GM18907 (cell line): ENCODE measurements at regions not wholly inside any gene's neighbourhood (a gene's known extent, or its start where the extent isn't known, plus 50 kb on each side); places are given as distances from the start of the nearest gene placed in this dataset.
A peak's percentile ranks its signal among the peaks of the same experiment; 100 is the strongest.

Experiments used
- ATAC-seq: cut with Tn5 transposase; IDR thresholded peaks from one replicate; pipeline ENCODE4 v1.9.1; 2021; ENCODE audit warnings: mild to moderate bottlenecking, moderate library complexity; ENCODE audit not compliant: unreplicated experiment

- no peak for ATAC-seq
Observed at GRCh38 chr5:53326424-53327153, 153.8 kb upstream of the FST start.

- no peak for ATAC-seq
Observed at GRCh38 chr5:53327811-53328334, 152.6 kb upstream of the FST start.

DNA sequence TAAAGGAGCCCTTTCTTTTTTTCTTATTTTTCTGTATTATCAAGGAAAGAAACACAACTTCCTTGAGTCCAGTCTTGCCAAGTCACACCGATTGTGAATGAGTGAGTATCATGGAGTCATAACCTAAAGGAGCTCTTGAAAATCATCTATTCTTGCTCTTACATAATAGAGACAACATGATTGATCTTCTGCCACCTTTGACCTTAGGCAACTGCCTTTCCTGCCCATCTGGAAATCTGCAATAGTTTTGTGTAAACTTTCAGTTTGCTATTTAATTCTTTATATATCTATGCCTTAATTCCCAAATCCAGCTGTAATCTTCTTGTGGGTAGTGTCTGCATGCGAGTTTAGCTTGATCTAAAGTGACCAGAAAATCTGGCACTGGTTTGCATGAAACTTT lies 149.9 kb upstream of the FST start:
- ATAC-seq = no peak

DNA sequence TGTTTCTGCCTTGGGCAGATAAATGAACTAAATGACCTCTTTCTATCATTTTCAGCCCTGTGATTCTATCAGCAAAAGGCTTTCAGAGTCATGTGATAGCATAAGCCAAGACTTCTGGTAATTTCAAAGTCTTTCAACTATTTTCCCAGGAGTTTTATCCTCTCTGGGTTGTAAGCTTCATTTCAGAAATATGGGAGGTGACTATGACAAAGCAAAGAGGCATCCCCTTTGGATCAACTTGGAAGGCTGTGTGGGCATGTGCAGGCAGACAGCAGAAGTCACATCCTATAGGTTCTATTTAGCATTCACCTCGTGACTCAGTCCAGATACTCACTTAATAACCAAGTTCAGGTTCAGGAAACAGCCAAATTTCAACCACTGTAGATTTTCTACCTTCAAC lies 149.0 kb upstream of the FST start:
- ATAC-seq = no peak

DNA sequence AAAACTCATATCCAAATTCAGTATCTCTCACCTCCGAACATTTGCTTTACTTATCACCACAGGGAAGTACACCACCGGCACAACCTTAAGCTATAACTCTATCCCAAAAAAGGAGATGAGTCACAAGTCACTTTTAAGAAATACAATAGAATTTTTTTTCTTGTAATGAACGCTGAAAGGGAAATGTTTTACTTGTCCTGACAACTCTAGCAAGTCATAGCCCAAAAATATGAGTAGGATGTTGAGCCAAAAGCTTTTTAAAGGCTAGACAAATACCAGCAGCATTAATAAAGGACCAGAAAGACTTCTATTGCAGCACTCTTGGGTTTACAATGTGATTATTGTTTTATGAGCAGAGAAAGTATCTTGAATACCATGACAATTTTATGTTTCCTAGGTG lies 147.3 kb upstream of the FST start:
- no peak for ATAC-seq

DNA sequence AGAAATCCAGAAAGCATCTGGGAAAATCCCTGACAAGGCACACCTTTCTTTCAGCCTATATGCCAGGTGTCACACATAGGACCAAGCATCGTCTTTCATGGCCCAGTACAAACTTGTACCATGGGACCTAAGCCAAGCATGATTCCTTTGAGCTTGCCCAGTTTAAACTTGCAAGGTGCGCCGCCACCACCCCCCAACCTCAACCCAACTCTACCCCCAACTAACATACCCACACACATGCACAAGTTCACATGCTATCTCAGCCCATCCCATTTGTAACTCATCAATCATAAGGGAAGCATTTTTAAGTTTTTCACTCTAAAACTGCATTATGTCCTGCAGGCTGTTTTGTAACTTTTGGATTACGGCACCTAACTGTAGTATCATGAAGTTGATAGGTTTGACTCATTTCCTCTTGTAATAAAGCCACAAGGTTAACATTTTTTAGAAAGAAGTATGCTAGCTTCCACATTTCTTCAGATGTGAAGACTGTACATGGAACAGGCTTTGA lies 145.9 kb upstream of the FST start:
- ATAC-seq = no peak

- ATAC-seq = no peak
Observed at GRCh38 chr5:53335115-53335514, 145.3 kb upstream of the FST start.

- ATAC-seq = no peak
Observed at GRCh38 chr5:53337827-53338226, 142.6 kb upstream of the FST start.

GRCh38 chr5:53338971-53339370 lies 141.5 kb upstream of the FST start:
- ATAC-seq = no peak

GRCh38 chr5:53339962-53340540 lies 140.4 kb upstream of the FST start:
- no peak for ATAC-seq

- ATAC-seq = no peak
Observed at GRCh38 chr5:53340956-53341750, 139.3 kb upstream of the FST start.

GRCh38 chr5:53342236-53342635 lies 138.2 kb upstream of the FST start:
- ATAC-seq = no peak

- no peak for ATAC-seq
Observed at GRCh38 chr5:53343187-53343586, 137.2 kb upstream of the FST start.

GRCh38 chr5:53350368-53350767 lies 130.1 kb upstream of the FST start:
- no peak for ATAC-seq

DNA sequence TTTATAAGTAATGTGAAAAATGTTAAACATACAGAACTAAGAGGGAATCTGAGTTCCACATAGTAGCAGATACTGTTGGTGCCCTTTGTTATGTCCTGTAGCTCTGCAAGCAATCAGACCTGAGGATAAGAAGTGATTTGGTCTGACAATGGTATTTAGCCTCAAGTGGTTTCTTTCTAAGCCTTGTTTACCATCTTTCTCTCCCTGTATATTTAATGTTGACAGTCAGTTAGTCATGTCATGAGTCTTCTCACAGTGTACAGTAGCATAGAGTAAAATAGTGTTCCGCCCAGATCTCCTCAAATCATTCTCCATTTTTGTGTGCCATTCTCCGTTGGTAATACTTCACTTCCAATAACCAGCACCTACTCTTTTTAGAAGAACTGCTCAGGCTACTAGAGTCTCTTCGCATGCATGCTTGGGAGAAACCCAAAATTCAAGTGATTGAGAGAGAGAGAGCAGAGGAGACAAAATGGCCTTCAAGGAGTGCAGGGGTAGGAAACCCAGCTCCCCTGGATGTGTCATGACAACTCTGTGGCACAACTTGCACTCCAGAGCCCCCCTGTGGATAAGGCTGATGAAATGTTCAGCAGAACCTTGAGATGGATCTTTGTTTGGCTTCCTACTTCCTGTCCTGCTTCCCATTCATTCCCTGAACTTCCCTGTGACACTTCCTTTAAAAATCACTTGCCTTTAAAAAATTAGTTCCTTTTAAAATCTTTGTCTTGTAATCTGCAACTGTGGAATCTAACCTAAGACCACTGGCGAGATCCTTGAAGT lies 129.2 kb upstream of the FST start:
- no peak for ATAC-seq

- no peak for ATAC-seq
Observed at GRCh38 chr5:53355316-53355715, 125.1 kb upstream of the FST start.

DNA sequence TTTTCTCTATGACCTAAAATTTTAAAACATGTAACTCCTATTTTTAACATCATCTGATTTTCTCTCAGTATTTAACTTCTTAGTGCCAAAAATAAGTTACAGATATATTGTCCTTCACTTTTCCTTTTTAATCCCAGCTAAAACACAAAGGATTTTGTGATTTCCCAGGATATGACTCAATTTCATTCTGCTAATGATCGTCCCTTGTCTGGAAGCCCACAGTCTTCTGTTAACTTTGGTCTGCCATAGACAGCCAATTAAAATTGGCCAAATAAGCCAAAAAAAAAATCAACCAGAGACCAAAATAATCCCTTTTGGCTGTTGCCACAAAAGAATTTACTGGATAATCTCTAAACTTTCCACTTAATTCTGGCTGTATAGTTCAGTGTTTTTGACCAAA lies 124.5 kb upstream of the FST start:
- ATAC-seq = no peak

- peak; percentile 74 for ATAC-seq
Observed at GRCh38 chr5:53357439-53357838, 123.0 kb upstream of the FST start.

GRCh38 chr5:53358794-53359193 lies 121.6 kb upstream of the FST start:
- no peak for ATAC-seq

DNA sequence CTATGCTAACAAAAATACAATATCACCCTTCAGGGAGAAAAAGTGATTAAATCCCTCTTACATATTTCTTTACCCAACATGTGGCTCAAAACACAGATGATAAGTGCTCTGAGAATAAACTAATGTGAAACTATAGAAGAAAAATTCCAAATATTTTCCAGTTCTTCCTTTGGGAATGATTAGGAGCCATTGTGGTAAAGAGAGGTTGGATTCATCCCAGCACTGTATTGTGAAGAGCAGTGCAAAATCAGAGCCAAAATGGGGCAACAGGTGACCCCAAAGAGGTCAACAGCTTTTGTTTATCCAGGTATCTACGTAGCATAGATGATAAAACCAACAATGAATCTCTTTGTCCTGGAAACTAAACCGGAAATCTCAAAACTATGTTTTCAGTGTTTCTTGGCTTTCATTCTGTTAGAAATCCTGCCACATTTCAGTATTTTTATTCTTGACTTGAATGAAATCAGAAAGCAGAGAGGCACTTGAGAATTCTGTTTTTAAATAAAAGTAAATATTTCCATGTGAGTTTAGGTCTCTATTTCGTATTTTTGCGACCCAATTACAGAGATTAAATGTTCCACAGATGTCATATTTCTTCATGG lies 120.4 kb upstream of the FST start:
- ATAC-seq = no peak
